ENCODE measurements at regions not wholly inside any gene's neighbourhood (a gene's known extent, or its start where the extent isn't known, plus 50 kb on each side); places are given as distances from the start of the nearest gene placed in this dataset.
A peak's percentile ranks its signal among the peaks of the same experiment; 100 is the strongest.

- DNase-seq (ENCODE audit: low read depth in 1 of 2, low spot score in 1 of 2) (no peak), ATAC-seq (no peak), FAIRE-seq (no peak)
- ChIA-PET CTCF (interaction anchor here (0.7 to 1.9 kb wide), 2 partner anchors 15 kb away, joined by 5 to 7 read pairs; no protein-coding TSS in a partner anchor), POLR2A (no interaction called here)
- 32% methylated on average over 1 of the region's 1 CpG for WGBS (ENCODE audit: missing lambda C conversion rate)
- H3K4me2 ChIP-seq, result no peak overlapping the region
- no peak for TF ChIP-seq BCL3 (IDR thresholded peaks at IDR 0.05)
- no peak for TF ChIP-seq BHLHE40 (IDR thresholded peaks at IDR 0.05; ENCODE audit: low read depth, low read length)
- TF ChIP-seq, protein P1, sequence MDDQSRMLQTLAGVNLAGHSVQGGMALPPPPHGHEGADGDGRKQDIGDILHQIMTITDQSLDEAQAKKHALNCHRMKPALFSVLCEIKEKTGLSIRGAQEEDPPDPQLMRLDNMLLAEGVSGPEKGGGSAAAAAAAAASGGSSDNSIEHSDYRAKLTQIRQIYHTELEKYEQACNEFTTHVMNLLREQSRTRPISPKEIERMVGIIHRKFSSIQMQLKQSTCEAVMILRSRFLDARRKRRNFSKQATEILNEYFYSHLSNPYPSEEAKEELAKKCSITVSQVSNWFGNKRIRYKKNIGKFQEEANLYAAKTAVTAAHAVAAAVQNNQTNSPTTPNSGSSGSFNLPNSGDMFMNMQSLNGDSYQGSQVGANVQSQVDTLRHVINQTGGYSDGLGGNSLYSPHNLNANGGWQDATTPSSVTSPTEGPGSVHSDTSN (IDR thresholded peaks at IDR 0.05), result no peak
- TF ChIP-seq ZFP36 (IDR thresholded peaks at IDR 0.05; ENCODE audit: borderline replicate concordance, partially characterized antibody), result no peak
- TF ChIP-seq JUNB (IDR thresholded peaks at IDR 0.05), result no peak
- H3K27ac ChIP-seq, result no peak overlapping the region
- H3K4me3 ChIP-seq, result no peak overlapping the region
- H3K9me3 ChIP-seq, result no peaks in the 10 kb centered on the region
- no peaks in the 10 kb centered on the region; the same call in 2 of the 3 replicates for H3K4me1 ChIP-seq
These were observed 587.1 kb upstream of the ATXN7L3B start for GRCh38 chr12:73950507-73950906.

GRCh38 chr12:73951956-73952703 is 585.5 kb upstream of the ATXN7L3B start:
- Histone ChIP-seq H3K27ac (no peak overlapping the region), H3K4me3 (no peak overlapping the region), H3K4me1 (no peaks in the 10 kb centered on the region; the same call in 2 of the 3 replicates), H3K9me3 (no peaks in the 10 kb centered on the region), H3K4me2 (no peak overlapping the region)
- ChIA-PET POLR2A (no interaction called here), CTCF (interaction anchor here (0.6 kb wide), 1 partner anchor 8 kb away, joined by 5 read pairs; no protein-coding TSS in a partner anchor)
- DNase-seq (ENCODE audit: low read depth in 1 of 2, low spot score in 1 of 2) (no peak), FAIRE-seq (no peak), ATAC-seq (no peak)
- no peak for TF ChIP-seq CBX8 (IDR thresholded peaks at IDR 0.05)
- no peak for TF ChIP-seq HES2 (IDR thresholded peaks at IDR 0.05)
- WGBS (ENCODE audit: missing lambda C conversion rate), result 78% methylated on average over 3 of the region's 3 CpGs

- 55% methylated on average over 3 of the region's 3 CpGs for WGBS (ENCODE audit: missing lambda C conversion rate)
- Histone ChIP-seq H3K4me3 (no peak overlapping the region), H3K27ac (no peak overlapping the region), H3K4me1 (no peaks in the 10 kb centered on the region), H3K4me2 (no peak overlapping the region), H3K9me3 (no peaks in the 10 kb centered on the region)
- FAIRE-seq (no peak), DNase-seq (ENCODE audit: low read depth in 1 of 2, low spot score in 1 of 2) (no peak), ATAC-seq (no peak)
- POLR2A ChIA-PET, result no interaction called here
- CTCF ChIA-PET, result no interaction called here
- TF ChIP-seq HES2 (IDR thresholded peaks at IDR 0.05), result no peak
- TF ChIP-seq RAD21 (conservative IDR thresholded peaks at IDR 0.05 in 1 of 2, IDR thresholded peaks at IDR 0.05 in 1 of 2), result no peak
- TF ChIP-seq BHLHE40 (IDR thresholded peaks at IDR 0.05; ENCODE audit: low read depth, low read length), result no peak
- TF ChIP-seq ZSCAN20 (CRISPR knock-in tag; IDR thresholded peaks at IDR 0.05), result no peak
- TF ChIP-seq GATA3 (IDR thresholded peaks at IDR 0.05; ENCODE audit: borderline replicate concordance), result no peak
These were observed 573.0 kb upstream of the ATXN7L3B start for GRCh38 chr12:73964641-73965040.

DNA sequence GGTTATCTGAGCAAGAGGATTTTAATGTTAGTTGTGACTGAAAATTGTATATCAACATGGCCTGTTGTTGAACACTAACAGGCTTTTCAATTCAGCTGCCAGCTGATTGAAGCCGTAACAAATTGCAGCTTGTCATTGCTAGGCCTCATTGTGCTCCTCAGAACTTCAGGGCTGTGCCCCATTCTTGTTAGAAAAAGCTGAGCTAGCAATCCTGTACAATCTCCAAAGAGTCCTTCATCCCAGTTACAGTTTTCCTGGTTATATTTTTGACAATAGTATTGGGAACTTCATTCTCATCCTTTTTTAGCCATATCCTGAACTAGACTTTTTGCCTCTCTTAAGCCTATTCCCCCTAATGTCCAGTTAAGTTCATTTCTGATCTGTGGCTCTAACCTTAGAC is 564.1 kb upstream of the ATXN7L3B start:
- Histone ChIP-seq H3K4me3 (no peak overlapping the region), H3K4me1 (no peaks in the 10 kb centered on the region), H3K27ac (no peak overlapping the region), H3K9me3 (no peaks in the 10 kb centered on the region), H3K4me2 (no peak overlapping the region)
- ChIA-PET CTCF (no interaction called here), POLR2A (no interaction called here)
- FAIRE-seq (no peak), DNase-seq (ENCODE audit: low read depth in 1 of 2, low spot score in 1 of 2) (no peak), ATAC-seq (no peak)
- TF ChIP-seq HOXB13 (CRISPR knock-in tag; IDR thresholded peaks at IDR 0.05; ENCODE audit: low read depth), result no peak
- peak; percentile 78 for TF ChIP-seq MAFK (IDR thresholded peaks at IDR 0.05; ENCODE audit: partially characterized antibody)
- 68% methylated on average over 1 of the region's 1 CpG for WGBS (ENCODE audit: missing lambda C conversion rate)

DNA sequence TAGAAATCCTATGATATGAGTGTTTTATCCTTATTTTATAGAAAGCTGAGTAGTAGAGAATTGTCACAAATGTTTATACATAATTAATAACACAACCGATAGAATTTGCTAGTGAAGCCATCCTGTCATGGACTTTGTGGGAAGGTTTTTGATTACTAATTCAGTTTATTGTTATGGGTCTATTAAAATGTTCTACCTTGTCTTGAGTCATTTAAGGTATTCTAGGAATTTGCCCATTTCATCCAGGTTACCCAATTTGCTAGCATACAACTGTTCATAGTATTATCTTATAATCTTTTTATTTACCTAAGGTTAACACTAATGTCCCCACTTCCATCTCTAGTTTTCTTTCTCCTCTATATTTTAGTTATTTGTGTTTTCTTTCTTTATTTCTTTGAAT is 553.1 kb upstream of the ATXN7L3B start:
- ChIA-PET POLR2A (no interaction called here), CTCF (no interaction called here)
- Histone ChIP-seq H3K27ac (no peak overlapping the region), H3K4me3 (no peak overlapping the region), H3K4me1 (no peaks in the 10 kb centered on the region), H3K9me3 (no peaks in the 10 kb centered on the region), H3K4me2 (no peak overlapping the region)
- ATAC-seq, result no peak
- DNase-seq (ENCODE audit: low read depth in 1 of 2, low spot score in 1 of 2), result no peak
- 60% methylated on average over 1 of the region's 1 CpG for WGBS (ENCODE audit: missing lambda C conversion rate)
- TF ChIP-seq KDM5A (IDR thresholded peaks at IDR 0.05) (no peak), SREBF2 (IDR thresholded peaks at IDR 0.05) (no peak), JUN (IDR thresholded peaks at IDR 0.05) (no peak)
- FAIRE-seq, result no peak

Data from A549 (cell line).